Endothelial cell of umbilical vein (primary cell): ENCODE measurements at regions not wholly inside any gene's neighbourhood (a gene's known extent, or its start where the extent isn't known, plus 50 kb on each side); places are given as distances from the start of the nearest gene placed in this dataset.

Experiments used
- BruUV-seq: library from RNA; stranded (reverse); fragments of 400-500 nt; replicated peaks from 2 replicates; lab custom pipeline; 2021; lab: Mats Ljungman, UMichigan
- CTCF ChIA-PET: fragments of 300-600, 350-600 bp; sonication (Branson Sonifier 250); formaldehyde crosslinking; loops from one replicate; lab custom pipeline; 2021; ENCODE audit warnings: antibody characterized with exemption, inconsistent platforms; lab: Charles Lee
- POLR2A ChIA-PET: fragments of 300-600, 350-600 bp; sonication (Branson Sonifier 250); formaldehyde crosslinking; loops from one replicate; lab custom pipeline; 2021; ENCODE audit warnings: antibody characterized with exemption, inconsistent platforms; lab: Charles Lee
- DNase-seq: peaks from one replicate; pipeline ENCODE4 v3.0.0-alpha.2; 2011; ENCODE audit warnings: low read depth, low spot score
- FAIRE-seq: peaks from 2 replicates; lab custom pipeline; 2011; peaks lifted over from hg19 to GRCh38; lab: Jason Lieb, UNC
- H2AFZ ChIP-seq: 2 replicates; pipeline ENCODE4 v1.6.0; 2012; ENCODE audit warnings: low read depth, low read length, control low read depth, inconsistent platforms
- H3K27ac ChIP-seq: 2 replicates; pipeline ENCODE4 v1.5.1; 2011; ENCODE audit warnings: low read depth, mild to moderate bottlenecking, control low read depth, low read length, moderate library complexity; ENCODE audit not compliant: insufficient read depth
- H3K27me3 ChIP-seq, 2 experiments: 2 replicates each; pipeline versions ENCODE4 v1.6.0 to v1.6.1; 2011; ENCODE audit warnings: low read length in 2 of 2, mixed read lengths in 1 of 2; ENCODE audit not compliant: control insufficient read depth in 2 of 2, insufficient read depth in 2 of 2
- H3K36me3 ChIP-seq, 2 experiments: 2 replicates in 1 of 2; 3 replicates in 1 of 2; pipeline ENCODE4 v1.5.1; 2011; ENCODE audit warnings: low read length in 2 of 2, mild to moderate bottlenecking in 1 of 2, moderate library complexity in 1 of 2; ENCODE audit not compliant: control insufficient read depth in 2 of 2, insufficient read depth in 2 of 2; ENCODE audit errors: extremely low read depth in 1 of 2
- H3K4me1 ChIP-seq: 3 replicates; pipeline ENCODE4 v1.5.1; 2011; ENCODE audit warnings: mild to moderate bottlenecking, low read length; ENCODE audit not compliant: control insufficient read depth, insufficient read depth; ENCODE audit errors: extremely low read depth
- H3K4me2 ChIP-seq: 2 replicates; pipeline ENCODE4 v1.6.1; 2011; ENCODE audit warnings: low read length, control low read depth, mixed read lengths; ENCODE audit not compliant: insufficient read depth
- H3K4me3 ChIP-seq, 3 experiments: fragments of 200-600 bp in 1 of 3; sonication (generic), shearing (Covaris generic) in 1 of 3; replicated peaks in 1 of 3; 2 replicates each; pipeline ENCODE4 v1.5.1; 2011 to 2016; ENCODE audit warnings: control low read depth in 3 of 3, low read length in 3 of 3, mild to moderate bottlenecking in 2 of 3, inconsistent platforms in 1 of 3, low read depth in 1 of 3, moderate library complexity in 1 of 3; ENCODE audit not compliant: insufficient read depth in 1 of 3
- H3K79me2 ChIP-seq: 2 replicates; pipeline ENCODE4 v1.6.0; 2012; ENCODE audit warnings: low read length, inconsistent platforms; ENCODE audit not compliant: control insufficient read depth, insufficient read depth
- H3K9ac ChIP-seq: replicated peaks from 2 replicates; pipeline ENCODE3; 2011; ENCODE audit warnings: low read length, control low read depth; ENCODE audit not compliant: insufficient read depth; ENCODE audit errors: extremely low read depth
- H3K9me1 ChIP-seq: replicated peaks from 3 replicates; pipeline ENCODE4 v1.6.0; 2011; ENCODE audit warnings: mild to moderate bottlenecking, low read length; ENCODE audit not compliant: control insufficient read depth, insufficient read depth; ENCODE audit errors: extremely low read depth
- H3K9me3 ChIP-seq: replicated peaks from 2 replicates; pipeline ENCODE4 v1.5.1; 2012; ENCODE audit warnings: low read length, inconsistent platforms; ENCODE audit not compliant: control insufficient read depth, insufficient read depth
- H4K20me1 ChIP-seq: replicated peaks from 2 replicates; pipeline ENCODE3; 2011; ENCODE audit warnings: mild to moderate bottlenecking, low read length; ENCODE audit not compliant: control insufficient read depth, insufficient read depth; ENCODE audit errors: extremely low read depth
- CTCF ChIP-seq, 2 donors: IDR thresholded peaks; 1 replicate in 1 of 2; 2 replicates in 1 of 2; pipeline ENCODE4 v1.5.1; 2011; ENCODE audit warnings: low read length in 2 of 2, mild to moderate bottlenecking in 2 of 2, moderate library complexity in 2 of 2, control low read depth in 1 of 2, inconsistent platforms in 1 of 2, low read depth in 1 of 2; ENCODE audit not compliant: insufficient read depth in 1 of 2; ENCODE audit errors: extremely low read depth in 1 of 2
- EZH2 ChIP-seq: IDR thresholded peaks from 2 replicates; pipeline ENCODE4 v1.6.1; 2012; ENCODE audit warnings: borderline replicate concordance, low read depth, mild to moderate bottlenecking, moderate library complexity, low read length, inconsistent platforms; ENCODE audit not compliant: severe bottlenecking
- FOS ChIP-seq: IDR thresholded peaks from 2 replicates; pipeline ENCODE4 v1.6.1; 2011; ENCODE audit warnings: mild to moderate bottlenecking, low read length, moderate library complexity, borderline replicate concordance; ENCODE audit not compliant: insufficient read depth
- GATA2 ChIP-seq: IDR thresholded peaks from 2 replicates; pipeline ENCODE4 v1.7.0; 2011; ENCODE audit warnings: low read depth, mild to moderate bottlenecking, moderate library complexity, mixed read lengths, low read length; ENCODE audit not compliant: insufficient read length, insufficient read depth
- JUN ChIP-seq: IDR thresholded peaks from 2 replicates; pipeline ENCODE4 v1.6.1; 2011; ENCODE audit warnings: borderline replicate concordance, low read depth; ENCODE audit not compliant: insufficient read length, insufficient read depth
- MAX ChIP-seq: IDR thresholded peaks from 2 replicates; pipeline ENCODE4 v1.6.1; 2011; ENCODE audit not compliant: insufficient read depth, insufficient read length
- MYC ChIP-seq: IDR thresholded peaks from one replicate; pipeline ENCODE4 v1.6.1; 2011; ENCODE audit warnings: mild to moderate bottlenecking, low read depth, low read length
- POLR2A ChIP-seq: IDR thresholded peaks from 2 replicates; pipeline ENCODE4 v1.6.1; 2012; ENCODE audit warnings: low read depth, mild to moderate bottlenecking, control low read depth, low read length
- POLR2AphosphoS5 ChIP-seq: IDR thresholded peaks from 2 replicates; pipeline ENCODE4 v1.6.1; 2012; ENCODE audit warnings: low read depth, mild to moderate bottlenecking, control low read depth, low read length, moderate library complexity; ENCODE audit not compliant: insufficient read depth
- dilution Hi-C: fragments of 300-500 bp; cut with MboI; formaldehyde crosslinking; loops from one replicate; pipeline ENCODE4 v1.15.0; 2019; ENCODE audit warnings: low sequenced_read_pairs; ENCODE audit not compliant: extremely low pct_ligation_motif_present
- intact Hi-C: fragments of 100-400 bp; cut with micrococcal nuclease; formaldehyde crosslinking; loops from one replicate; pipeline ENCODE4 v1.10.0; 2022

- no peaks in the 10 kb centered on the region for H3K36me3 ChIP-seq
- no peak for TF ChIP-seq EZH2
- TF ChIP-seq GATA2, result no peak
- TF ChIP-seq POLR2A, result no peak
- no peak for TF ChIP-seq MAX
- TF ChIP-seq POLR2AphosphoS5, result no peak
- no peak for TF ChIP-seq MYC
- TF ChIP-seq FOS, result no peak
- no peak for TF ChIP-seq JUN
- no peak for TF ChIP-seq CTCF (IDR thresholded peaks at IDR 0.05; ENCODE audit: extremely low read depth in 1 of 2, insufficient read depth in 1 of 2, low read depth in 1 of 2, low read length in 2 of 2)
- no peaks in the 10 kb centered on the region for H4K20me1 ChIP-seq
- ChIA-PET POLR2A (no interaction called here), CTCF (no interaction called here)
- no peaks in the 10 kb centered on the region for H3K27me3 ChIP-seq
- no peak overlapping the region for H3K4me3 ChIP-seq
- no peaks in the 10 kb centered on the region for H3K9me3 ChIP-seq
- BruUV-seq, result no TSS peak
- no peaks in the 10 kb centered on the region for H3K79me2 ChIP-seq
- H3K4me2 ChIP-seq, result no peak overlapping the region
- peaks cover 3% of the 10 kb centered on the region for H3K4me1 ChIP-seq
- intact Hi-C loops (no loop called here), dilution Hi-C loops (no loop called here)
- H3K9ac ChIP-seq, result no peak overlapping the region
- H3K9me1 ChIP-seq, result no peaks in the 10 kb centered on the region
- DNase-seq (no peak), FAIRE-seq (no peak)
- H2AFZ ChIP-seq, result no peak overlapping the region
- no peak overlapping the region for H3K27ac ChIP-seq
These were observed 53.8 kb upstream of the CLINT1 start for GRCh38 chr5:157912621-157913325.
